Skeletal muscle tissue (tissue), 3 donors: ENCODE measurements at regions not wholly inside any gene's neighbourhood (a gene's known extent, or its start where the extent isn't known, plus 50 kb on each side); places are given as distances from the start of the nearest gene placed in this dataset.

Source experiments
- H3K27ac ChIP-seq: one replicate; pipeline ENCODE4 v1.7.0; 2013; ENCODE audit warnings: mild to moderate bottlenecking, low read depth, low read length, inconsistent platforms
- H3K27me3 ChIP-seq, 3 donors: one replicate each; pipeline ENCODE4 v1.7.0; 2013; ENCODE audit warnings: low read length in 3 of 3; ENCODE audit not compliant: control insufficient read depth in 3 of 3, insufficient read depth in 3 of 3
- H3K36me3 ChIP-seq, 3 donors: one replicate each; pipeline ENCODE4 v1.7.0; 2013; ENCODE audit warnings: low read length in 3 of 3; ENCODE audit not compliant: control insufficient read depth in 3 of 3, insufficient read depth in 3 of 3
- H3K4me1 ChIP-seq, 3 donors: one replicate each; pipeline ENCODE4 v1.7.0; 2013; ENCODE audit warnings: low read length in 3 of 3, mild to moderate bottlenecking in 3 of 3; ENCODE audit not compliant: control insufficient read depth in 3 of 3, insufficient read depth in 3 of 3
- H3K4me3 ChIP-seq, 3 donors: one replicate each; pipeline ENCODE4 v1.7.0; 2013; ENCODE audit warnings: low read length in 3 of 3
- H3K9ac ChIP-seq, 3 donors: one replicate each; pipeline ENCODE4 v1.7.0; 2013; ENCODE audit warnings: low read length in 3 of 3, mild to moderate bottlenecking in 3 of 3, moderate library complexity in 2 of 3, low read depth in 1 of 3
- H3K9me3 ChIP-seq, 3 donors: one replicate each; pipeline ENCODE4 v1.7.0; 2013; ENCODE audit warnings: low read length in 3 of 3; ENCODE audit not compliant: control insufficient read depth in 3 of 3
- donor health status: Osteomylitis.

- H3K27me3 ChIP-seq = peaks cover 3 to 24% (median 22%) of the 10 kb centered on the region in 3 donors
- no peaks in the 10 kb centered on the region for H3K4me1 ChIP-seq
- H3K4me3 ChIP-seq = no peak overlapping the region
- no peaks in the 10 kb centered on the region for H3K9me3 ChIP-seq
- no peak overlapping the region for H3K9ac ChIP-seq
- no peak overlapping the region for H3K27ac ChIP-seq
- H3K36me3 ChIP-seq = no peaks in the 10 kb centered on the region
Observed at GRCh38 chr19:32253683-32254508, 91.5 kb upstream of the ZNF507 start.

- Histone ChIP-seq H3K9me3 (no peaks in the 10 kb centered on the region), H3K27ac (no peak overlapping the region), H3K36me3 (no peaks in the 10 kb centered on the region), H3K9ac (no peak overlapping the region), H3K4me3 (no peak overlapping the region), H3K27me3 (peaks cover 3 to 24% (median 22%) of the 10 kb centered on the region in 3 donors), H3K4me1 (no peaks in the 10 kb centered on the region)
Observed at GRCh38 chr19:32254509-32254890, 90.9 kb upstream of the ZNF507 start.

- Histone ChIP-seq H3K9me3 (no peaks in the 10 kb centered on the region), H3K27me3 (peaks cover 3 to 24% (median 22%) of the 10 kb centered on the region in 3 donors), H3K4me1 (no peaks in the 10 kb centered on the region), H3K27ac (no peak overlapping the region), H3K36me3 (no peaks in the 10 kb centered on the region), H3K4me3 (no peak overlapping the region), H3K9ac (no peak overlapping the region)
Observed at GRCh38 chr19:32255536-32256295, 89.7 kb upstream of the ZNF507 start.

- Histone ChIP-seq H3K4me1 (no peaks in the 10 kb centered on the region), H3K9me3 (no peaks in the 10 kb centered on the region), H3K27ac (no peak overlapping the region), H3K27me3 (peaks cover 3 to 24% (median 22%) of the 10 kb centered on the region in 3 donors), H3K9ac (no peak overlapping the region), H3K4me3 (no peak overlapping the region), H3K36me3 (no peaks in the 10 kb centered on the region)
Observed at GRCh38 chr19:32256341-32256975, 89.0 kb upstream of the ZNF507 start.

- Histone ChIP-seq H3K4me1 (no peaks in the 10 kb centered on the region), H3K4me3 (no peak overlapping the region), H3K9me3 (no peaks in the 10 kb centered on the region), H3K36me3 (no peaks in the 10 kb centered on the region), H3K27me3 (peaks cover 3 to 24% (median 22%) of the 10 kb centered on the region in 3 donors), H3K27ac (no peak overlapping the region), H3K9ac (no peak overlapping the region)
Observed at GRCh38 chr19:32257326-32258073, 87.9 kb upstream of the ZNF507 start.

GRCh38 chr19:32258167-32258566, 87.2 kb upstream of the ZNF507 start:
- H3K27me3 ChIP-seq = peaks cover 3 to 24% (median 22%) of the 10 kb centered on the region in 3 donors
- H3K36me3 ChIP-seq = no peaks in the 10 kb centered on the region
- no peak overlapping the region for H3K4me3 ChIP-seq
- H3K9me3 ChIP-seq = no peaks in the 10 kb centered on the region
- H3K9ac ChIP-seq = no peak overlapping the region
- H3K4me1 ChIP-seq = no peaks in the 10 kb centered on the region
- no peak overlapping the region for H3K27ac ChIP-seq

GRCh38 chr19:32264568-32264967, 80.8 kb upstream of the ZNF507 start:
- no peaks in the 10 kb centered on the region for H3K9me3 ChIP-seq
- H3K4me1 ChIP-seq = no peaks in the 10 kb centered on the region
- no peak overlapping the region for H3K9ac ChIP-seq
- H3K36me3 ChIP-seq = no peaks in the 10 kb centered on the region
- H3K4me3 ChIP-seq = no peak overlapping the region
- peaks cover 0 to 3% (median 0%) of the 10 kb centered on the region in 3 donors for H3K27me3 ChIP-seq
- no peak overlapping the region for H3K27ac ChIP-seq

- no peaks in the 10 kb centered on the region for H3K36me3 ChIP-seq
- no peaks in the 10 kb centered on the region for H3K9me3 ChIP-seq
- no peaks in the 10 kb centered on the region for H3K4me1 ChIP-seq
- H3K27ac ChIP-seq = no peak overlapping the region
- no peak overlapping the region for H3K4me3 ChIP-seq
- peaks cover 2 to 6% (median 3%) of the 10 kb centered on the region in 3 donors for H3K27me3 ChIP-seq
- H3K9ac ChIP-seq = no peak overlapping the region
Observed at GRCh38 chr19:32265995-32266394, 79.4 kb upstream of the ZNF507 start.

- H3K36me3 ChIP-seq = no peaks in the 10 kb centered on the region
- H3K9me3 ChIP-seq = no peaks in the 10 kb centered on the region
- no peaks in the 10 kb centered on the region for H3K4me1 ChIP-seq
- no peak overlapping the region for H3K27ac ChIP-seq
- no peak overlapping the region for H3K9ac ChIP-seq
- peaks cover 2 to 6% (median 3%) of the 10 kb centered on the region in 3 donors for H3K27me3 ChIP-seq
- no peak overlapping the region for H3K4me3 ChIP-seq
Observed at GRCh38 chr19:32266460-32266859, 79.0 kb upstream of the ZNF507 start.
